ENCODE measurements at regions not wholly inside any gene's neighbourhood (a gene's known extent, or its start where the extent isn't known, plus 50 kb on each side); places are given as distances from the start of the nearest gene placed in this dataset.

DNA sequence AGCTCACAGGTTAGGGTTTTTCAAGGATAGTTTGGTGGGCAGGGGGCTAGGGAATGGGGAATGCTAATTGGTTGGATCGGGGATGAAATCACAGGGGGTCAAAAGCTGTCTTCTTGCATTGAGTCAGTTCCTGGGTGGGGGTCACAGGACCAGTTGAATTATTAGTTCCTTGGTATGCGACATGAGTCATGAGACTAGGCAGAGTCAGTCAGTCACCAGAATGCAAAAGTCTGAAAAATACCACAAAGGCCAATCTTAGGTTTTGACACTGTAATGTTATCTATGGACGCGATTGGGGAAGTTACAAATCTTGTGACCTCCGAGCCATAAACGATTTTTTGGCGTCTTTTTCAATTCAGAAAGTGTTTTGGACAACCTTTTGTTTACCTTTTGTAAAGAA, 101.2 kb downstream of the ZNF519 start:
- intact Hi-C loops (cut with DNase I; ENCODE audit: low total_unique reads): no loop called here
- WGBS, 5 donors: 81 to 90% (median 83%) methylated on average over 7 of the region's 7 CpGs

DNA sequence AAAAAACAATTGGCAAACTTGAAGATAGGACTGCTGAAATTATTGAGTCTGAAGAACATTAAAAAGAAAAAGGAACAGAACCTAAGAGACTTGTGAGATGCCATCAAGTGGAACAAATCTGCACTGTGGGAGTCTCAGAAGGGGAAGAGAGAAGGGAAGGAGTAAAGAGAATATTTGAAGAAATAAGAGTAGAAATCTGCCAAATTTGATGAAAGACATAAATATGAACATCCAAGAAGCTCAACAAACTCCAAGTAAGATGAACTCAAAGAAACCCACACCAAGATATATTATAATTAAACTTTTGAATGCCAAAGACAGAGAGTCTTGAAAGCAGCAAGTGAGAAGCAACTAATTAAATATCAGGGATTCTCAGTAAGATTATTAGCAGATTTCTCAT, 102.7 kb downstream of the ZNF519 start:
- H3K4me3 ChIP-seq: no peak overlapping the region

More for the DNA sequence above, 101.2 kb downstream of the ZNF519 start:
- DNase-seq: no peak
- no peak overlapping the region for H3K4me3 ChIP-seq
- H3K36me3 ChIP-seq: no peaks in the 10 kb centered on the region
- no peak overlapping the region for H3K27ac ChIP-seq
- H3K4me1 ChIP-seq: no peaks in the 10 kb centered on the region
- TF ChIP-seq POLR2AphosphoS5 (IDR thresholded peaks at IDR 0.05) (no peak), POLR2A (IDR thresholded peaks at IDR 0.05) (no peak), EP300 (IDR thresholded peaks at IDR 0.05) (no peak)
- TF ChIP-seq, protein P1, sequence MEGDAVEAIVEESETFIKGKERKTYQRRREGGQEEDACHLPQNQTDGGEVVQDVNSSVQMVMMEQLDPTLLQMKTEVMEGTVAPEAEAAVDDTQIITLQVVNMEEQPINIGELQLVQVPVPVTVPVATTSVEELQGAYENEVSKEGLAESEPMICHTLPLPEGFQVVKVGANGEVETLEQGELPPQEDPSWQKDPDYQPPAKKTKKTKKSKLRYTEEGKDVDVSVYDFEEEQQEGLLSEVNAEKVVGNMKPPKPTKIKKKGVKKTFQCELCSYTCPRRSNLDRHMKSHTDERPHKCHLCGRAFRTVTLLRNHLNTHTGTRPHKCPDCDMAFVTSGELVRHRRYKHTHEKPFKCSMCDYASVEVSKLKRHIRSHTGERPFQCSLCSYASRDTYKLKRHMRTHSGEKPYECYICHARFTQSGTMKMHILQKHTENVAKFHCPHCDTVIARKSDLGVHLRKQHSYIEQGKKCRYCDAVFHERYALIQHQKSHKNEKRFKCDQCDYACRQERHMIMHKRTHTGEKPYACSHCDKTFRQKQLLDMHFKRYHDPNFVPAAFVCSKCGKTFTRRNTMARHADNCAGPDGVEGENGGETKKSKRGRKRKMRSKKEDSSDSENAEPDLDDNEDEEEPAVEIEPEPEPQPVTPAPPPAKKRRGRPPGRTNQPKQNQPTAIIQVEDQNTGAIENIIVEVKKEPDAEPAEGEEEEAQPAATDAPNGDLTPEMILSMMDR (IDR thresholded peaks at IDR 0.05): no peak
- peaks cover 0 to 7% (median 0%) of the 10 kb centered on the region in 4 donors for H3K9me3 ChIP-seq
- no peaks in the 10 kb centered on the region for H3K27me3 ChIP-seq

DNA sequence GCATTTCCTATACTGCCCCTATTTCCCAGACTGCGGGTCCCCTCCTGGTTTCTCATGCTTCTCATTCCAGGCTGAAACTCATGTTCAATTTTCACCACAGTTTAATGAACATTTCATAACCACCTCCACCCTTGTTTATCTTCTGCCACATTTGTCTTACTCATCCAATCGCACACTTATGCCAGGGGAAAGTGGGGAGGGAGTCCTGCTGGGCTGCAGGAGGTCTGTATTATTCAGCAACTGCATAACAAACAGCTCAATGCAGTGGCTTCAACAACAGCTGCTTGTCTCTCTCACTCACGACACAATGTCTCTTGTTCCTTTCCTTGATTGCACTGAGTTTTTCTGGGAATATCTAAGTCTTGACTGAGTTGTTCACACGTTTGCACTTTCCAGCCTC, 106.0 kb downstream of the ZNF519 start:
- Histone ChIP-seq H3K27ac (no peak overlapping the region), H3K9me3 (peaks cover 0 to 7% (median 0%) of the 10 kb centered on the region in 4 donors), H3K27me3 (no peaks in the 10 kb centered on the region), H3K36me3 (no peaks in the 10 kb centered on the region), H3K4me1 (no peaks in the 10 kb centered on the region), H3K4me3 (no peak overlapping the region)
- DNase-seq: no peak
- TF ChIP-seq EP300 (IDR thresholded peaks at IDR 0.05): no peak
- no peak for TF ChIP-seq POLR2A (IDR thresholded peaks at IDR 0.05)
- TF ChIP-seq, protein P1 (IDR thresholded peaks at IDR 0.05): no peak
- no peak for TF ChIP-seq POLR2AphosphoS5 (IDR thresholded peaks at IDR 0.05)
- intact Hi-C loops (cut with DNase I; ENCODE audit: low total_unique reads): no loop called here
- WGBS, 5 donors: 41 to 53% (median 48%) methylated on average over 4 of the region's 4 CpGs

More for the DNA sequence above, 102.7 kb downstream of the ZNF519 start:
- intact Hi-C loops (cut with DNase I; ENCODE audit: low total_unique reads): no loop called here
- Histone ChIP-seq H3K9me3 (peaks cover 0 to 7% (median 0%) of the 10 kb centered on the region in 4 donors), H3K4me1 (no peaks in the 10 kb centered on the region), H3K36me3 (no peaks in the 10 kb centered on the region), H3K27ac (no peak overlapping the region), H3K27me3 (no peaks in the 10 kb centered on the region)
- TF ChIP-seq POLR2AphosphoS5 (IDR thresholded peaks at IDR 0.05) (no peak), POLR2A (IDR thresholded peaks at IDR 0.05) (no peak), EP300 (IDR thresholded peaks at IDR 0.05) (no peak)
- TF ChIP-seq, protein P1 (IDR thresholded peaks at IDR 0.05): no peak
- DNase-seq: no peak

DNA sequence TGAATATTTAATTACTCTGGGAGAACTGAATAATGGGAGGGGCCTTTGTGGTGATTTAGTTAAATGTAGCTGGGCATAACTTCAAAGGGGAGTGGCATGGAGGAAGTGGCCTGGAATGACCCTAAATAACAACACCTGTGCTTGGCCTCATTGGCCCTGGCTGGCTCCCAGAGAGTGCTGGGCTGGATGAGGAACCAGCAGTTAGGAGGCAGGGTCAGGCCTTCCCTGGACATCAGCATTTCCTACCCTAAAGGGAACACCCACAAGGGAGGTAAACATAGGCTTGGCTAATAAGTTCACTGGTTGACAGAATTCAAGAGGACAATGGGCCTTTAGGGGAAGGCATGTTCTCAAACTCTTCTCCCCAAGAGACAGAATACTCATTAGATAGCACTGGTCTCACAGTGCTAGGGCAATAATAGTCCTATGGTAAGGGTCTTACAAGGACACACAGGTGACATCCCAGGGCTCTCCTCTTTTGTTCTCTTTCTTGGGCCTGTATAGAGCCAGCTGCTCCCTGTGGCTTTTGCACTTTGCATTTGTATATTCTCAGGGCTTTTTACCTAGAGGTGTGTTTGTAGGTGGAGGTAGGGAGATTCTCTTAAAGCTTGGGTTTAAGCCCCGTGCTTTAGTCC, 106.8 kb downstream of the ZNF519 start:
- no peak for TF ChIP-seq EP300 (IDR thresholded peaks at IDR 0.05)
- TF ChIP-seq POLR2A (IDR thresholded peaks at IDR 0.05): no peak
- no peak for TF ChIP-seq POLR2AphosphoS5 (IDR thresholded peaks at IDR 0.05)
- TF ChIP-seq, protein P1 (IDR thresholded peaks at IDR 0.05): no peak
- H3K36me3 ChIP-seq: no peaks in the 10 kb centered on the region
- no peak for DNase-seq
- no peaks in the 10 kb centered on the region for H3K4me1 ChIP-seq
- no peak overlapping the region for H3K4me3 ChIP-seq
- peaks cover 0 to 7% (median 0%) of the 10 kb centered on the region in 4 donors for H3K9me3 ChIP-seq
- H3K27ac ChIP-seq: no peak overlapping the region
- WGBS, 5 donors: 33 to 55% (median 50%) methylated on average over 1 of the region's 1 CpG
- H3K27me3 ChIP-seq: no peaks in the 10 kb centered on the region
- intact Hi-C loops (cut with DNase I; ENCODE audit: low total_unique reads): no loop called here
